SK-N-SH (cell line): ENCODE measurements at regions not wholly inside any gene's neighbourhood (a gene's known extent, or its start where the extent isn't known, plus 50 kb on each side); places are given as distances from the start of the nearest gene placed in this dataset.
A peak's percentile ranks its signal among the peaks of the same experiment; 100 is the strongest.

Experiments used
- CTCF ChIA-PET: fragments of 300-600, 350-600 bp; formaldehyde crosslinking; extraction: SDS; loops from one replicate; lab custom pipeline; 2021; lab: Yijun Ruan, JAX
- POLR2A ChIA-PET: fragments of 350-600 bp; sonication (Branson Sonifier 250); formaldehyde crosslinking; extraction: SDS; loops from one replicate; lab custom pipeline; 2020; ENCODE audit warnings: antibody characterized with exemption, inconsistent platforms; lab: Yijun Ruan, JAX
- DNase-seq: peaks from one replicate; pipeline ENCODE4 v3.0.0; 2012
- H2AFZ ChIP-seq: fragments of 200-600 bp; sonication (generic); 2 replicates; pipeline ENCODE4 v1.8.1; 2016; ENCODE audit warnings: antibody characterized with exemption, mild to moderate bottlenecking, low read depth
- H3F3A ChIP-seq: fragments of 200-600 bp; sonication (generic); replicated peaks from 2 replicates; pipeline ENCODE3; 2016; ENCODE audit warnings: antibody characterized with exemption, mild to moderate bottlenecking; ENCODE audit not compliant: insufficient read depth
- H3K27ac ChIP-seq, 2 experiments: fragments of 200-500 bp in 1 of 2; fragments of 200-600 bp in 1 of 2; sonication (Bioruptor generic) in 1 of 2; sonication (generic), shearing (Covaris generic) in 1 of 2; 2 replicates each; pipeline versions ENCODE4 v1.5.1 to v1.6.1; 2014 to 2016; ENCODE audit warnings: low read depth in 2 of 2, inconsistent platforms in 1 of 2, low read length in 1 of 2, mild to moderate bottlenecking in 1 of 2, mixed read lengths in 1 of 2
- H3K27me3 ChIP-seq: fragments of 200-600 bp; sonication (generic), shearing (Covaris generic); 2 replicates; pipeline ENCODE4 v1.6.1; 2016; ENCODE audit warnings: mixed run types; ENCODE audit not compliant: insufficient read depth
- H3K36me3 ChIP-seq, 2 experiments: fragments of 200-500 bp in 1 of 2; fragments of 200-600 bp in 1 of 2; sonication (Bioruptor generic) in 1 of 2; sonication (generic) in 1 of 2; replicated peaks in 1 of 2; 2 replicates each; pipeline versions ENCODE3 to v1.5.1; 2014 to 2016; ENCODE audit warnings: low read length in 1 of 2, mild to moderate bottlenecking in 1 of 2; ENCODE audit not compliant: insufficient read depth in 2 of 2, control insufficient read depth in 1 of 2
- H3K4me1 ChIP-seq, 2 experiments: fragments of 200-500 bp in 1 of 2; fragments of 200-600 bp in 1 of 2; sonication (Bioruptor generic) in 1 of 2; sonication (generic), shearing (Covaris generic) in 1 of 2; 2 replicates each; pipeline versions ENCODE4 v1.5.1 to v1.6.1; 2014 to 2016; ENCODE audit warnings: low read depth in 1 of 2, low read length in 1 of 2, mixed run types in 1 of 2; ENCODE audit not compliant: insufficient read depth in 2 of 2, control insufficient read depth in 1 of 2
- H3K4me2 ChIP-seq: fragments of 200-600 bp; sonication (generic), shearing (Covaris generic); 2 replicates; pipeline ENCODE4 v1.6.1; 2017; ENCODE audit warnings: mixed run types
- H3K4me3 ChIP-seq, 2 experiments: fragments of 200-500 bp in 1 of 2; fragments of 200-600 bp in 1 of 2; sonication (Bioruptor generic) in 1 of 2; sonication (generic), shearing (Covaris generic) in 1 of 2; 2 replicates each; pipeline versions ENCODE4 v1.5.1 to v1.8.1; 2014 to 2016; ENCODE audit warnings: low read depth in 2 of 2, inconsistent platforms in 1 of 2, low read length in 1 of 2, mild to moderate bottlenecking in 1 of 2, mixed read lengths in 1 of 2, moderate library complexity in 1 of 2
- H3K79me2 ChIP-seq: fragments of 200-600 bp; sonication (generic); 2 replicates; pipeline ENCODE4 v1.8.1; 2017; ENCODE audit warnings: mild to moderate bottlenecking; ENCODE audit not compliant: insufficient read depth
- H3K9ac ChIP-seq: fragments of 200-600 bp; sonication (generic); 2 replicates; pipeline ENCODE4 v1.6.1; 2017; ENCODE audit warnings: mixed run types
- H3K9me2 ChIP-seq: fragments of 200-600 bp; sonication (generic); 2 replicates; pipeline ENCODE4 v1.6.1; 2017; ENCODE audit warnings: mixed run types
- H3K9me3 ChIP-seq: fragments of 200-600 bp; sonication (generic); 2 replicates; pipeline ENCODE4 v1.6.1; 2017; ENCODE audit warnings: mixed run types, mild to moderate bottlenecking, moderate library complexity
- H4K20me1 ChIP-seq: fragments of 200-600 bp; sonication (generic); 2 replicates; pipeline ENCODE4 v1.6.1; 2017; ENCODE audit warnings: mild to moderate bottlenecking, mixed run types; ENCODE audit not compliant: insufficient read depth
- EP300 ChIP-seq, 2 experiments: IDR thresholded peaks; 2 replicates each; pipeline versions ENCODE4 v1.4.0 to v1.6.1; 2012; ENCODE audit warnings: borderline replicate concordance in 1 of 2, low read depth in 1 of 2, low read length in 1 of 2
- FOXJ3 ChIP-seq: sonication (generic); formaldehyde crosslinking; IDR thresholded peaks from 2 replicates; pipeline ENCODE4 v1.5.1; 2020; ENCODE audit warnings: mild to moderate bottlenecking, missing genetic modification reagents
- MEF2A ChIP-seq: IDR thresholded peaks from 2 replicates; pipeline ENCODE4 v1.4.0; 2012; ENCODE audit warnings: low read depth, borderline replicate concordance
- PBX3 ChIP-seq: IDR thresholded peaks from 2 replicates; pipeline ENCODE4; 2012
- POLR2AphosphoS5 ChIP-seq: IDR thresholded peaks from 2 replicates; pipeline ENCODE4 v1.6.1; 2012; ENCODE audit warnings: low read depth, low read length
- RAD21 ChIP-seq: IDR thresholded peaks from 2 replicates; pipeline ENCODE4 v1.6.1; 2012; ENCODE audit warnings: mild to moderate bottlenecking, low read length
- REST ChIP-seq: IDR thresholded peaks from 2 replicates; pipeline ENCODE4 v1.6.1; 2012; ENCODE audit warnings: mild to moderate bottlenecking, low read depth, low read length, moderate library complexity
- SIN3A ChIP-seq: IDR thresholded peaks from 2 replicates; pipeline ENCODE4 v1.6.1; 2012; ENCODE audit warnings: low read depth, mild to moderate bottlenecking, low read length, moderate library complexity, borderline replicate concordance
- SMC3 ChIP-seq: IDR thresholded peaks from 2 replicates; pipeline ENCODE4 v1.6.1; 2012; ENCODE audit warnings: low read depth, low read length, improper control_type of control experiment
- TAF1 ChIP-seq: IDR thresholded peaks from 2 replicates; pipeline ENCODE4 v1.6.1; 2012; ENCODE audit warnings: low read depth, mild to moderate bottlenecking, low read length, moderate library complexity, borderline replicate concordance
- ZBTB33 ChIP-seq: IDR thresholded peaks from 2 replicates; pipeline ENCODE4 v1.4.0; 2012; ENCODE audit warnings: low read depth, borderline replicate concordance
- WGBS: methylation state at CpG from one replicate; pipeline ENCODE4 v1.1.6; 2017; ENCODE audit warnings: low lambda C conversion rate; 5-methylcytosine and 5-hydroxymethylcytosine counted together
- TF ChIP-seq, protein P1 (sequence below): IDR thresholded peaks from 2 replicates; pipeline ENCODE4 v1.4.0; 2012; ENCODE audit warnings: low read depth, borderline replicate concordance
- TF ChIP-seq, protein P2 (sequence below): IDR thresholded peaks from 2 replicates; pipeline ENCODE4 v1.4.0; 2012; ENCODE audit warnings: low read depth

DNA sequence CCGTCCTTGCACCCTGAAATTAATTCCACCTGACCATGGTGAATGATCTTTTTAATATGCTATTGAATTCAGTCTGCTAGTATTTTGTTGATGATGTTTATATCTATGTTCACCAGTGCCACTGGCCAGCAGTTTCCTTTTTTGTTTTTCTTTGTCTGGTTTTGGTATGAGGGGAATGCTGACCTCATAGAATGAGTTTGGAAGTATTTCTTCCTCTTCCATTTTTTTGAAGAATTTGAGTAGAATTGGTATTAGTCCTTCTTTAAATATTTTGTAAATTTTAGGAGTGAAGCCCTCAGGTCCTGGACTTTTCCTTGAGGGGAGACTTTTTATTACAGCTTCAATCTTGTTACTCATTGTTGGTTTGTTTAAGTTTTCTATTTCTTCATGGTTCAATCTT lies 231.6 kb downstream of the MRPL39 start:
- WGBS, result 83% methylated on average over 1 of the region's 1 CpG
- no peak overlapping the region for H3K4me2 ChIP-seq
- H3K4me1 ChIP-seq, result peaks cover 0 to 16% of the 10 kb centered on the region in 2 experiments; a peak in 2 of 4 replicates
- H3K9me3 ChIP-seq, result peaks cover 10% of the 10 kb centered on the region; the same call in 1 of the 2 replicates
- 0 out of 2 replicates have a peak overlapping the region, but pooled peaks have one; percentile 4 for H2AFZ ChIP-seq
- H3K9ac ChIP-seq, result no peak overlapping the region
- H3K36me3 ChIP-seq, result peaks cover 0 to 10% of the 10 kb centered on the region in 2 experiments
- no peak overlapping the region for H3K4me3 ChIP-seq
- H3K27me3 ChIP-seq, result no peaks in the 10 kb centered on the region
- POLR2A ChIA-PET, result no interaction called here
- no peaks in the 10 kb centered on the region for H3K79me2 ChIP-seq
- CTCF ChIA-PET, result interaction anchor here (2.1 kb wide), 1 partner anchor 10 kb away, joined by 9 read pairs; no protein-coding TSS in a partner anchor
- TF ChIP-seq, protein P1, sequence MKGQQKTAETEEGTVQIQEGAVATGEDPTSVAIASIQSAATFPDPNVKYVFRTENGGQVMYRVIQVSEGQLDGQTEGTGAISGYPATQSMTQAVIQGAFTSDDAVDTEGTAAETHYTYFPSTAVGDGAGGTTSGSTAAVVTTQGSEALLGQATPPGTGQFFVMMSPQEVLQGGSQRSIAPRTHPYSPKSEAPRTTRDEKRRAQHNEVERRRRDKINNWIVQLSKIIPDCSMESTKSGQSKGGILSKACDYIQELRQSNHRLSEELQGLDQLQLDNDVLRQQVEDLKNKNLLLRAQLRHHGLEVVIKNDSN, result no peak
- TF ChIP-seq FOXJ3 (CRISPR knock-in tag) (no peak), RAD21 (no peak), TAF1 (no peak), MEF2A (no peak), EP300 (IDR thresholded peaks at IDR 0.05; ENCODE audit: borderline replicate concordance in 1 of 2, low read depth in 1 of 2, low read length in 1 of 2) (no peak), POLR2AphosphoS5 (no peak), SMC3 (no peak), PBX3 (no peak), ZBTB33 (no peak), REST (no peak), SIN3A (no peak)
- TF ChIP-seq, protein P2, sequence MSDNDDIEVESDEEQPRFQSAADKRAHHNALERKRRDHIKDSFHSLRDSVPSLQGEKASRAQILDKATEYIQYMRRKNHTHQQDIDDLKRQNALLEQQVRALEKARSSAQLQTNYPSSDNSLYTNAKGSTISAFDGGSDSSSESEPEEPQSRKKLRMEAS, result no peak
- TF ChIP-seq, all 33 proteins: peak for 0
- Histone ChIP-seq H4K20me1 (no peaks in the 10 kb centered on the region), H3F3A (peaks cover 30% of the 10 kb centered on the region), H3K27ac (peak overlapping the region in 1 of 2 experiments; percentile 26; a peak in 2 of 4 replicates), H3K9me2 (no peaks in the 10 kb centered on the region)
- DNase-seq, result no peak
